ENCODE measurements at regions not wholly inside any gene's neighbourhood (a gene's known extent, or its start where the extent isn't known, plus 50 kb on each side); places are given as distances from the start of the nearest gene placed in this dataset.
"Not testable (repeated sequence)": the region's sequence is repeated elsewhere in the genome, so short reads cannot be mapped to it uniquely, and the experiment has no call there.

- Mint-ChIP-seq H3K4me1 (no peaks in the 10 kb centered on the region), H3K27ac (no peak overlapping the region)
Observed at GRCh38 chr11:121866754-121867153, 249.3 kb downstream of the BLID start.

GRCh38 chr11:121864660-121865059 is 251.4 kb downstream of the BLID start:
- Mint-ChIP-seq H3K9me3 (peaks cover 4% of the 10 kb centered on the region), H3K36me3 (no peaks in the 10 kb centered on the region), H3K27ac (no peak overlapping the region), H3K4me1 (no peaks in the 10 kb centered on the region), H3K27me3 (no peaks in the 10 kb centered on the region), H3K4me3 (no peak overlapping the region)
- CTCF ChIA-PET: no interaction called here
- DNase-seq: no peak

More at GRCh38 chr11:121866754-121867153, 249.3 kb downstream of the BLID start:
- CTCF ChIA-PET: no interaction called here
- Mint-ChIP-seq H3K36me3 (no peaks in the 10 kb centered on the region), H3K9me3 (peaks cover 1% of the 10 kb centered on the region), H3K27me3 (no peaks in the 10 kb centered on the region), H3K4me3 (no peak overlapping the region)
- DNase-seq: no peak

GRCh38 chr11:121863126-121863525 is 252.9 kb downstream of the BLID start:
- H3K27ac Mint-ChIP-seq: no peak overlapping the region
- H3K9me3 Mint-ChIP-seq: peaks cover 4% of the 10 kb centered on the region
- H3K4me3 Mint-ChIP-seq: no peak overlapping the region
- H3K4me1 Mint-ChIP-seq: no peaks in the 10 kb centered on the region
- H3K27me3 Mint-ChIP-seq: no peaks in the 10 kb centered on the region
- no peaks in the 10 kb centered on the region for H3K36me3 Mint-ChIP-seq
- CTCF ChIA-PET: no interaction called here
- no peak for DNase-seq

- not testable (repeated sequence) for H3K27me3 Mint-ChIP-seq, H3K4me3 Mint-ChIP-seq, H3K4me1 Mint-ChIP-seq
Observed at GRCh38 chr11:121855138-121855537, 260.9 kb downstream of the BLID start.

GRCh38 chr11:121844016-121844415 is 272.0 kb downstream of the BLID start:
- no peaks in the 10 kb centered on the region for H3K36me3 Mint-ChIP-seq
- no peak for DNase-seq
- no peak overlapping the region for H3K27ac Mint-ChIP-seq
- no peaks in the 10 kb centered on the region for H3K9me3 Mint-ChIP-seq
- CTCF ChIA-PET: no interaction called here
- H3K4me1 Mint-ChIP-seq: no peaks in the 10 kb centered on the region
- H3K27me3 Mint-ChIP-seq: no peaks in the 10 kb centered on the region
- H3K4me3 Mint-ChIP-seq: no peak overlapping the region

More at GRCh38 chr11:121855138-121855537, 260.9 kb downstream of the BLID start:
- H3K9me3 Mint-ChIP-seq, H3K27ac Mint-ChIP-seq, DNase-seq, CTCF ChIA-PET, H3K36me3 Mint-ChIP-seq: not testable (repeated sequence)

GRCh38 chr11:121842192-121842585 is 273.8 kb downstream of the BLID start:
- Mint-ChIP-seq H3K9me3 (no peaks in the 10 kb centered on the region), H3K4me1 (no peaks in the 10 kb centered on the region), H3K36me3 (no peaks in the 10 kb centered on the region), H3K27ac (no peak overlapping the region), H3K27me3 (no peaks in the 10 kb centered on the region), H3K4me3 (no peak overlapping the region)
- CTCF ChIA-PET: no interaction called here
- DNase-seq: no peak

- H3K4me3 Mint-ChIP-seq: no peak overlapping the region
- no peaks in the 10 kb centered on the region for H3K27me3 Mint-ChIP-seq
- no peak overlapping the region for H3K27ac Mint-ChIP-seq
Observed at GRCh38 chr11:121841487-121842191, 274.4 kb downstream of the BLID start.

GRCh38 chr11:121839781-121840180 is 276.2 kb downstream of the BLID start:
- CTCF ChIA-PET: no interaction called here

More at GRCh38 chr11:121841487-121842191, 274.4 kb downstream of the BLID start:
- Mint-ChIP-seq H3K9me3 (no peaks in the 10 kb centered on the region), H3K36me3 (no peaks in the 10 kb centered on the region), H3K4me1 (no peaks in the 10 kb centered on the region)
- CTCF ChIA-PET: no interaction called here
- DNase-seq: no peak

GRCh38 chr11:121838571-121838970 is 277.4 kb downstream of the BLID start:
- CTCF ChIA-PET: no interaction called here
- DNase-seq: no peak
- Mint-ChIP-seq H3K36me3 (no peaks in the 10 kb centered on the region), H3K27ac (no peak overlapping the region), H3K4me3 (no peak overlapping the region), H3K27me3 (no peaks in the 10 kb centered on the region), H3K9me3 (no peaks in the 10 kb centered on the region), H3K4me1 (no peaks in the 10 kb centered on the region)

More at GRCh38 chr11:121839781-121840180, 276.2 kb downstream of the BLID start:
- Mint-ChIP-seq H3K4me3 (no peak overlapping the region), H3K27ac (no peak overlapping the region), H3K36me3 (no peaks in the 10 kb centered on the region), H3K9me3 (no peaks in the 10 kb centered on the region), H3K4me1 (no peaks in the 10 kb centered on the region), H3K27me3 (no peaks in the 10 kb centered on the region)
- DNase-seq: no peak

- no peak overlapping the region for H3K27ac Mint-ChIP-seq
- H3K4me3 Mint-ChIP-seq: no peak overlapping the region
- CTCF ChIA-PET: no interaction called here
- no peaks in the 10 kb centered on the region for H3K27me3 Mint-ChIP-seq
- no peaks in the 10 kb centered on the region for H3K4me1 Mint-ChIP-seq
- peaks cover 15% of the 10 kb centered on the region for H3K9me3 Mint-ChIP-seq
- no peaks in the 10 kb centered on the region for H3K36me3 Mint-ChIP-seq
- no peak for DNase-seq
Observed at GRCh38 chr11:121833970-121834369, 282.0 kb downstream of the BLID start.

- Mint-ChIP-seq H3K27ac (no peak overlapping the region), H3K4me3 (no peak overlapping the region), H3K27me3 (no peaks in the 10 kb centered on the region), H3K4me1 (no peaks in the 10 kb centered on the region), H3K36me3 (no peaks in the 10 kb centered on the region), H3K9me3 (peaks cover 17% of the 10 kb centered on the region)
- no peak for DNase-seq
- CTCF ChIA-PET: no interaction called here
Observed at GRCh38 chr11:121829159-121829643, 286.8 kb downstream of the BLID start.

- H3K4me1 Mint-ChIP-seq: no peaks in the 10 kb centered on the region
- H3K36me3 Mint-ChIP-seq: no peaks in the 10 kb centered on the region
- CTCF ChIA-PET: no interaction called here
- H3K27me3 Mint-ChIP-seq: no peaks in the 10 kb centered on the region
- H3K4me3 Mint-ChIP-seq: no peak overlapping the region
- no peak for DNase-seq
- no peak overlapping the region for H3K27ac Mint-ChIP-seq
- H3K9me3 Mint-ChIP-seq: peaks cover 14% of the 10 kb centered on the region
Observed at GRCh38 chr11:121814962-121815361, 301.1 kb downstream of the BLID start.

GRCh38 chr11:121814296-121814695 is 301.7 kb downstream of the BLID start:
- peaks cover 14% of the 10 kb centered on the region for H3K9me3 Mint-ChIP-seq
- no peaks in the 10 kb centered on the region for H3K27me3 Mint-ChIP-seq
- no peak overlapping the region for H3K27ac Mint-ChIP-seq
- CTCF ChIA-PET: no interaction called here
- no peaks in the 10 kb centered on the region for H3K4me1 Mint-ChIP-seq
- no peak for DNase-seq
- no peak overlapping the region for H3K4me3 Mint-ChIP-seq
- no peaks in the 10 kb centered on the region for H3K36me3 Mint-ChIP-seq

GRCh38 chr11:121810291-121810690 is 305.7 kb downstream of the BLID start:
- Mint-ChIP-seq H3K4me3 (no peak overlapping the region), H3K36me3 (no peaks in the 10 kb centered on the region), H3K27ac (no peak overlapping the region), H3K4me1 (no peaks in the 10 kb centered on the region), H3K27me3 (no peaks in the 10 kb centered on the region), H3K9me3 (peaks cover 14% of the 10 kb centered on the region)
- CTCF ChIA-PET: no interaction called here
- DNase-seq: no peak

- H3K4me3 Mint-ChIP-seq: no peak overlapping the region
- no peaks in the 10 kb centered on the region for H3K36me3 Mint-ChIP-seq
- CTCF ChIA-PET: no interaction called here
- H3K27ac Mint-ChIP-seq: no peak overlapping the region
- no peaks in the 10 kb centered on the region for H3K27me3 Mint-ChIP-seq
- no peak for DNase-seq
- no peaks in the 10 kb centered on the region for H3K4me1 Mint-ChIP-seq
- peaks cover 14% of the 10 kb centered on the region for H3K9me3 Mint-ChIP-seq
Observed at GRCh38 chr11:121808096-121808495, 307.9 kb downstream of the BLID start.

All from activated naive CD4-positive, alpha-beta T cell treated with anti-CD3 and anti-CD28 coated beads, Interleukin-2, amount 10 ng/mL, durations not matched to agents 7 days and 5 days (primary cell).